HEK293 (cell line): ENCODE measurements at regions not wholly inside any gene's neighbourhood (a gene's known extent, or its start where the extent isn't known, plus 50 kb on each side); places are given as distances from the start of the nearest gene placed in this dataset.
A peak's percentile ranks its signal among the peaks of the same experiment; 100 is the strongest.

Experiments
- BCL11B ChIP-seq: fragments of 450-650 bp; formaldehyde crosslinking; IDR thresholded peaks from 2 replicates; pipeline ENCODE4 v1.5.1; 2016; ENCODE audit warnings: low read depth, missing biosample characterization, missing genetic modification characterization
- KLF1 ChIP-seq: fragments of 450-650 bp; formaldehyde crosslinking; IDR thresholded peaks from 2 replicates; pipeline ENCODE4 v1.5.1; 2016; ENCODE audit warnings: missing biosample characterization, missing genetic modification characterization
- SALL2 ChIP-seq: fragments of 450-650 bp; formaldehyde crosslinking; IDR thresholded peaks from 2 replicates; pipeline ENCODE4 v1.5.0; 2017; ENCODE audit warnings: missing biosample characterization, mild to moderate bottlenecking, missing genetic modification characterization, borderline replicate concordance
- TRIM28 ChIP-seq: IDR thresholded peaks from 2 replicates; pipeline ENCODE4 v1.6.1; 2011; ENCODE audit warnings: low read length, control low read depth, borderline replicate concordance
- ZBTB20 ChIP-seq: fragments of 450-650 bp; formaldehyde crosslinking; IDR thresholded peaks from 2 replicates; pipeline ENCODE4 v1.5.1; 2016; ENCODE audit warnings: missing biosample characterization, missing genetic modification characterization
- ZFP69B ChIP-seq: fragments of 450-650 bp; formaldehyde crosslinking; IDR thresholded peaks from 2 replicates; pipeline ENCODE4 v1.5.1; 2016; ENCODE audit warnings: missing biosample characterization, missing genetic modification characterization
- ZNF140 ChIP-seq: fragments of 450-650 bp; formaldehyde crosslinking; IDR thresholded peaks from 2 replicates; pipeline ENCODE4 v1.5.1; 2016; ENCODE audit warnings: missing biosample characterization, missing genetic modification characterization
- ZNF146 ChIP-seq: fragments of 450-650 bp; formaldehyde crosslinking; IDR thresholded peaks from 2 replicates; pipeline ENCODE4 v1.5.1; 2016; ENCODE audit warnings: missing biosample characterization, missing genetic modification characterization
- ZNF19 ChIP-seq: fragments of 450-650 bp; formaldehyde crosslinking; IDR thresholded peaks from 2 replicates; pipeline ENCODE4; 2016; ENCODE audit warnings: missing biosample characterization, missing genetic modification characterization, low read depth
- ZNF223 ChIP-seq: fragments of 450-650 bp; formaldehyde crosslinking; IDR thresholded peaks from 2 replicates; pipeline ENCODE4 v1.5.1; 2016; ENCODE audit warnings: missing biosample characterization, missing genetic modification characterization
- ZNF24 ChIP-seq: fragments of 450-650 bp; formaldehyde crosslinking; IDR thresholded peaks from 2 replicates; pipeline ENCODE4 v1.5.1; 2016; ENCODE audit warnings: missing biosample characterization, missing genetic modification characterization
- ZNF311 ChIP-seq: fragments of 450-650 bp; formaldehyde crosslinking; IDR thresholded peaks from 2 replicates; pipeline ENCODE4 v1.5.1; 2017; ENCODE audit warnings: missing biosample characterization, missing genetic modification characterization, borderline replicate concordance
- ZNF341 ChIP-seq: fragments of 450-650 bp; formaldehyde crosslinking; IDR thresholded peaks from 2 replicates; pipeline ENCODE4; 2016; ENCODE audit warnings: low read depth, missing biosample characterization, missing genetic modification characterization
- ZNF354C ChIP-seq: fragments of 450-650 bp; formaldehyde crosslinking; IDR thresholded peaks from 2 replicates; pipeline ENCODE4 v1.5.1; 2016; ENCODE audit warnings: missing biosample characterization, missing genetic modification characterization, low read depth, borderline replicate concordance
- ZNF404 ChIP-seq: fragments of 450-650 bp; formaldehyde crosslinking; IDR thresholded peaks from 2 replicates; pipeline ENCODE4 v1.5.1; 2017; ENCODE audit warnings: missing biosample characterization, missing genetic modification characterization
- ZNF561 ChIP-seq: fragments of 450-650 bp; IDR thresholded peaks from 2 replicates; pipeline ENCODE4 v1.5.1; 2018; ENCODE audit warnings: missing biosample characterization, missing genetic modification characterization, borderline replicate concordance
- ZNF76 ChIP-seq: fragments of 450-650 bp; formaldehyde crosslinking; IDR thresholded peaks from 2 replicates; pipeline ENCODE4; 2016; ENCODE audit warnings: low read depth, missing biosample characterization, missing genetic modification characterization, borderline replicate concordance
- TF ChIP-seq, protein P1 (sequence below): fragments of 450-650 bp; formaldehyde crosslinking; IDR thresholded peaks from 2 replicates; pipeline ENCODE4 v1.5.1; 2016; ENCODE audit warnings: missing biosample characterization, missing genetic modification characterization
- TF ChIP-seq, protein P2 (sequence below): fragments of 450-650 bp; formaldehyde crosslinking; conservative IDR thresholded peaks from 2 replicates; pipeline ENCODE4 v1.5.1; 2016; ENCODE audit warnings: low read depth, missing biosample characterization, missing genetic modification characterization
- TF ChIP-seq, protein P3 (sequence below): fragments of 450-650 bp; formaldehyde crosslinking; IDR thresholded peaks from 2 replicates; pipeline ENCODE4 v1.5.1; 2016; ENCODE audit warnings: missing biosample characterization, missing genetic modification characterization
- TF ChIP-seq, protein P4 (sequence below): sonication (generic); formaldehyde crosslinking; IDR thresholded peaks from 2 replicates; pipeline ENCODE4 v1.8.1; 2022; ENCODE audit warnings: mild to moderate bottlenecking, moderate library complexity, missing genetic modification reagents
- TF ChIP-seq, protein P5 (sequence below): fragments of 450-650 bp; formaldehyde crosslinking; IDR thresholded peaks from 2 replicates; pipeline ENCODE4 v1.5.1; 2017; ENCODE audit warnings: missing biosample characterization, mild to moderate bottlenecking, missing genetic modification characterization, moderate library complexity
- TF ChIP-seq, protein P6 (sequence below): IDR thresholded peaks from 2 replicates; pipeline ENCODE4 v1.6.1; 2011; ENCODE audit warnings: mild to moderate bottlenecking, low read depth, low read length, borderline replicate concordance
- TF ChIP-seq, protein P7 (sequence below): fragments of 450-650 bp; formaldehyde crosslinking; IDR thresholded peaks from 2 replicates; pipeline ENCODE4 v1.5.1; 2016; ENCODE audit warnings: missing biosample characterization, missing genetic modification characterization

DNA sequence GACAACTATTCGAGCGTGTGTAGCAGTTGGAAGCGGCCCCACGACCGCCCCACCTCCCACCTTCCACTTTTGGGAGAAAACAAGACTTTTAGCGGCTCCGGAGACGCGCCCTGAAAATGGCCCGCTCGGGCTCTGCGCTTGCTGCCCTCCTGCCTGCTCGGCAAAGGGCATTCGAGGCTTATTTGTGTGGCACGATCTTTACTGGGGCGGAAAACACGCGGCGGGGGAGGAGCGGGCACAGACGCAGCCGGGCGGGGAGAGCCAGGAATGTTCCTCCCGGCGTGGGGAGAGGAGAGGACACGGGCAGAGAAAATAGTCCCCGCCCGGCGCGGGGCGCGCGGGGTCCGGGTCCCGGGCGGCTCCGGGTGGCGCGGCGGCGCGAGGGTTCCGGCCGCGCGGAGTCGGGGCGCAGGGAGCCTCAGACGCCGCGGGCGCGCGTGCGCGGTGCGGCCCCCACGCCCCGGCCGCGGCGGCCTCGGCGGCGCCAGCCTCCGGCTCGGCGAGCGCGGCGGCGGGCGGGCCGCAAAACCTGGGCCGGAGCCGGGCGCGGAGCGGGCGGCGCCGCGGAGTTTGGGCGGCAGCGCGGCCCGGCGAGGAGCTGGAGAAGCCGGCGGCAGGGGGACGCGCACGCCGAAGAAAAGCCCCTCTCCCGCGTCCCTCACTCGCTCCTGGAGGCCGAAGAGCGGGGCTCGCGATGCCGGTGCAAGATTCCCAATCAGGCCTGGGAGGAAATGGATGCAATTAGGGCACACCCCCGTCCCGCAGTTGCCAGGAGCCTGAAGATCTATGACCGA, 90.0 kb upstream of the ARID1B start (continued):
- TF ChIP-seq, protein P1, sequence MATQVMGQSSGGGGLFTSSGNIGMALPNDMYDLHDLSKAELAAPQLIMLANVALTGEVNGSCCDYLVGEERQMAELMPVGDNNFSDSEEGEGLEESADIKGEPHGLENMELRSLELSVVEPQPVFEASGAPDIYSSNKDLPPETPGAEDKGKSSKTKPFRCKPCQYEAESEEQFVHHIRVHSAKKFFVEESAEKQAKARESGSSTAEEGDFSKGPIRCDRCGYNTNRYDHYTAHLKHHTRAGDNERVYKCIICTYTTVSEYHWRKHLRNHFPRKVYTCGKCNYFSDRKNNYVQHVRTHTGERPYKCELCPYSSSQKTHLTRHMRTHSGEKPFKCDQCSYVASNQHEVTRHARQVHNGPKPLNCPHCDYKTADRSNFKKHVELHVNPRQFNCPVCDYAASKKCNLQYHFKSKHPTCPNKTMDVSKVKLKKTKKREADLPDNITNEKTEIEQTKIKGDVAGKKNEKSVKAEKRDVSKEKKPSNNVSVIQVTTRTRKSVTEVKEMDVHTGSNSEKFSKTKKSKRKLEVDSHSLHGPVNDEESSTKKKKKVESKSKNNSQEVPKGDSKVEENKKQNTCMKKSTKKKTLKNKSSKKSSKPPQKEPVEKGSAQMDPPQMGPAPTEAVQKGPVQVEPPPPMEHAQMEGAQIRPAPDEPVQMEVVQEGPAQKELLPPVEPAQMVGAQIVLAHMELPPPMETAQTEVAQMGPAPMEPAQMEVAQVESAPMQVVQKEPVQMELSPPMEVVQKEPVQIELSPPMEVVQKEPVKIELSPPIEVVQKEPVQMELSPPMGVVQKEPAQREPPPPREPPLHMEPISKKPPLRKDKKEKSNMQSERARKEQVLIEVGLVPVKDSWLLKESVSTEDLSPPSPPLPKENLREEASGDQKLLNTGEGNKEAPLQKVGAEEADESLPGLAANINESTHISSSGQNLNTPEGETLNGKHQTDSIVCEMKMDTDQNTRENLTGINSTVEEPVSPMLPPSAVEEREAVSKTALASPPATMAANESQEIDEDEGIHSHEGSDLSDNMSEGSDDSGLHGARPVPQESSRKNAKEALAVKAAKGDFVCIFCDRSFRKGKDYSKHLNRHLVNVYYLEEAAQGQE (tag by site-specific recombination): no peak
- TF ChIP-seq, protein P2, sequence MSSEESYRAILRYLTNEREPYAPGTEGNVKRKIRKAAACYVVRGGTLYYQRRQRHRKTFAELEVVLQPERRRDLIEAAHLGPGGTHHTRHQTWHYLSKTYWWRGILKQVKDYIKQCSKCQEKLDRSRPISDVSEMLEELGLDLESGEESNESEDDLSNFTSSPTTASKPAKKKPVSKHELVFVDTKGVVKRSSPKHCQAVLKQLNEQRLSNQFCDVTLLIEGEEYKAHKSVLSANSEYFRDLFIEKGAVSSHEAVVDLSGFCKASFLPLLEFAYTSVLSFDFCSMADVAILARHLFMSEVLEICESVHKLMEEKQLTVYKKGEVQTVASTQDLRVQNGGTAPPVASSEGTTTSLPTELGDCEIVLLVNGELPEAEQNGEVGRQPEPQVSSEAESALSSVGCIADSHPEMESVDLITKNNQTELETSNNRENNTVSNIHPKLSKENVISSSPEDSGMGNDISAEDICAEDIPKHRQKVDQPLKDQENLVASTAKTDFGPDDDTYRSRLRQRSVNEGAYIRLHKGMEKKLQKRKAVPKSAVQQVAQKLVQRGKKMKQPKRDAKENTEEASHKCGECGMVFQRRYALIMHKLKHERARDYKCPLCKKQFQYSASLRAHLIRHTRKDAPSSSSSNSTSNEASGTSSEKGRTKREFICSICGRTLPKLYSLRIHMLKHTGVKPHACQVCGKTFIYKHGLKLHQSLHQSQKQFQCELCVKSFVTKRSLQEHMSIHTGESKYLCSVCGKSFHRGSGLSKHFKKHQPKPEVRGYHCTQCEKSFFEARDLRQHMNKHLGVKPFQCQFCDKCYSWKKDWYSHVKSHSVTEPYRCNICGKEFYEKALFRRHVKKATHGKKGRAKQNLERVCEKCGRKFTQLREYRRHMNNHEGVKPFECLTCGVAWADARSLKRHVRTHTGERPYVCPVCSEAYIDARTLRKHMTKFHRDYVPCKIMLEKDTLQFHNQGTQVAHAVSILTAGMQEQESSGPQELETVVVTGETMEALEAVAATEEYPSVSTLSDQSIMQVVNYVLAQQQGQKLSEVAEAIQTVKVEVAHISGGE (tag by site-specific recombination): peak; percentile 91
- TF ChIP-seq, protein P3, sequence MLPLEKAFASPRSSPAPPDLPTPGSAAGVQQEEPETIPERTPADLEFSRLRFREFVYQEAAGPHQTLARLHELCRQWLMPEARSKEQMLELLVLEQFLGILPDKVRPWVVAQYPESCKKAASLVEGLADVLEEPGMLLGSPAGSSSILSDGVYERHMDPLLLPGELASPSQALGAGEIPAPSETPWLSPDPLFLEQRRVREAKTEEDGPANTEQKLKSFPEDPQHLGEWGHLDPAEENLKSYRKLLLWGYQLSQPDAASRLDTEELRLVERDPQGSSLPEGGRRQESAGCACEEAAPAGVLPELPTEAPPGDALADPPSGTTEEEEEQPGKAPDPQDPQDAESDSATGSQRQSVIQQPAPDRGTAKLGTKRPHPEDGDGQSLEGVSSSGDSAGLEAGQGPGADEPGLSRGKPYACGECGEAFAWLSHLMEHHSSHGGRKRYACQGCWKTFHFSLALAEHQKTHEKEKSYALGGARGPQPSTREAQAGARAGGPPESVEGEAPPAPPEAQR (tag by site-specific recombination): no peak
- TF ChIP-seq ZNF146 (tag by site-specific recombination) (no peak), ZNF19 (no peak), ZNF223 (tag by site-specific recombination) (no peak), BCL11B (tag by site-specific recombination) (no peak), TRIM28 (no peak), ZNF341 (tag by site-specific recombination) (peak; percentile 88), ZNF24 (no peak), ZBTB20 (peak; percentile 68; the same call in 1 of the 2 replicates), ZNF311 (tag by site-specific recombination) (no peak), ZNF76 (tag by site-specific recombination) (0 out of 2 replicates have a peak, but pooled peaks have one; percentile 35), ZNF354C (tag by site-specific recombination) (no peak), ZNF404 (tag by site-specific recombination) (no peak), ZNF140 (tag by site-specific recombination) (no peak), KLF1 (peak; percentile 9; the same call in 1 of the 2 replicates), SALL2 (tag by site-specific recombination) (no peak), ZNF561 (tag by site-specific recombination) (peak; percentile 80), ZFP69B (tag by site-specific recombination) (peak; percentile 80; the same call in 1 of the 2 replicates)
- TF ChIP-seq, protein P4, sequence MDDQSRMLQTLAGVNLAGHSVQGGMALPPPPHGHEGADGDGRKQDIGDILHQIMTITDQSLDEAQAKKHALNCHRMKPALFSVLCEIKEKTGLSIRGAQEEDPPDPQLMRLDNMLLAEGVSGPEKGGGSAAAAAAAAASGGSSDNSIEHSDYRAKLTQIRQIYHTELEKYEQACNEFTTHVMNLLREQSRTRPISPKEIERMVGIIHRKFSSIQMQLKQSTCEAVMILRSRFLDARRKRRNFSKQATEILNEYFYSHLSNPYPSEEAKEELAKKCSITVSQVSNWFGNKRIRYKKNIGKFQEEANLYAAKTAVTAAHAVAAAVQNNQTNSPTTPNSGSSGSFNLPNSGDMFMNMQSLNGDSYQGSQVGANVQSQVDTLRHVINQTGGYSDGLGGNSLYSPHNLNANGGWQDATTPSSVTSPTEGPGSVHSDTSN (CRISPR knock-in tag): peak; percentile 69; the same call in 1 of the 2 replicates
- TF ChIP-seq, protein P5, sequence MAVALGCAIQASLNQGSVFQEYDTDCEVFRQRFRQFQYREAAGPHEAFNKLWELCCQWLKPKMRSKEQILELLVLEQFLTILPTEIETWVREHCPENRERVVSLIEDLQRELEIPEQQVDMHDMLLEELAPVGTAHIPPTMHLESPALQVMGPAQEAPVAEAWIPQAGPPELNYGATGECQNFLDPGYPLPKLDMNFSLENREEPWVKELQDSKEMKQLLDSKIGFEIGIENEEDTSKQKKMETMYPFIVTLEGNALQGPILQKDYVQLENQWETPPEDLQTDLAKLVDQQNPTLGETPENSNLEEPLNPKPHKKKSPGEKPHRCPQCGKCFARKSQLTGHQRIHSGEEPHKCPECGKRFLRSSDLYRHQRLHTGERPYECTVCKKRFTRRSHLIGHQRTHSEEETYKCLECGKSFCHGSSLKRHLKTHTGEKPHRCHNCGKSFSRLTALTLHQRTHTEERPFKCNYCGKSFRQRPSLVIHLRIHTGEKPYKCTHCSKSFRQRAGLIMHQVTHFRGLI: no peak
- TF ChIP-seq, protein P6, sequence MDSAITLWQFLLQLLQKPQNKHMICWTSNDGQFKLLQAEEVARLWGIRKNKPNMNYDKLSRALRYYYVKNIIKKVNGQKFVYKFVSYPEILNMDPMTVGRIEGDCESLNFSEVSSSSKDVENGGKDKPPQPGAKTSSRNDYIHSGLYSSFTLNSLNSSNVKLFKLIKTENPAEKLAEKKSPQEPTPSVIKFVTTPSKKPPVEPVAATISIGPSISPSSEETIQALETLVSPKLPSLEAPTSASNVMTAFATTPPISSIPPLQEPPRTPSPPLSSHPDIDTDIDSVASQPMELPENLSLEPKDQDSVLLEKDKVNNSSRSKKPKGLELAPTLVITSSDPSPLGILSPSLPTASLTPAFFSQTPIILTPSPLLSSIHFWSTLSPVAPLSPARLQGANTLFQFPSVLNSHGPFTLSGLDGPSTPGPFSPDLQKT: no peak
- TF ChIP-seq, protein P7, sequence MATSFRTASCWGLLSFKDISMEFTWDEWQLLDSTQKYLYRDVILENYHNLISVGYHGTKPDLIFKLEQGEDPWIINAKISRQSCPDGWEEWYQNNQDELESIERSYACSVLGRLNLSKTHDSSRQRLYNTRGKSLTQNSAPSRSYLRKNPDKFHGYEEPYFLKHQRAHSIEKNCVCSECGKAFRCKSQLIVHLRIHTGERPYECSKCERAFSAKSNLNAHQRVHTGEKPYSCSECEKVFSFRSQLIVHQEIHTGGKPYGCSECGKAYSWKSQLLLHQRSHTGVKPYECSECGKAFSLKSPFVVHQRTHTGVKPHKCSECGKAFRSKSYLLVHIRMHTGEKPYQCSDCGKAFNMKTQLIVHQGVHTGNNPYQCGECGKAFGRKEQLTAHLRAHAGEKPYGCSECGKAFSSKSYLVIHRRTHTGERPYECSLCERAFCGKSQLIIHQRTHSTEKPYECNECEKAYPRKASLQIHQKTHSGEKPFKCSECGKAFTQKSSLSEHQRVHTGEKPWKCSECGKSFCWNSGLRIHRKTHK (tag by site-specific recombination): no peak
